Upper lobe of right lung (tissue), 1 donor: ENCODE measurements at regions not wholly inside any gene's neighbourhood (a gene's known extent, or its start where the extent isn't known, plus 50 kb on each side); places are given as distances from the start of the nearest gene placed in this dataset.
"Not testable (repeated sequence)": the region's sequence is repeated elsewhere in the genome, so short reads cannot be mapped to it uniquely, and the experiment has no call there.

Experiments used
- ATAC-seq: fragments of 200-7000 bp; cut with Tn5 transposase; one replicate; pipeline ENCODE4 v1.9.1; 2020; ENCODE audit warnings: mild to moderate bottlenecking, moderate library complexity
- DNase-seq: peaks from one replicate; pipeline ENCODE4 v3.0.0-alpha.2; 2020
- H3K27ac ChIP-seq: fragments of 200-600 bp; one replicate; pipeline ENCODE4 v1.8.0; 2022
- H3K27me3 ChIP-seq: fragments of 200-600 bp; one replicate; pipeline ENCODE4 v1.8.0; 2022; ENCODE audit warnings: mild to moderate bottlenecking
- H3K36me3 ChIP-seq: fragments of 200-600 bp; one replicate; pipeline ENCODE4 v1.8.0; 2022
- H3K4me1 ChIP-seq: fragments of 200-600 bp; one replicate; pipeline ENCODE4 v1.8.0; 2022
- H3K4me3 ChIP-seq: fragments of 200-600 bp; one replicate; pipeline ENCODE4 v1.8.0; 2022; ENCODE audit warnings: mild to moderate bottlenecking
- H3K9me3 ChIP-seq: fragments of 200-600 bp; one replicate; pipeline ENCODE4 v1.8.0; 2022
- intact Hi-C: fragments of 100-400 bp; cut with DNase I; formaldehyde crosslinking; loops from one replicate; pipeline ENCODE4 v1.11.0; 2022
- TF ChIP-seq, protein P1 (sequence below): fragments of 200-600 bp; IDR thresholded peaks from one replicate; pipeline ENCODE4 v1.8.0; 2022; ENCODE audit warnings: antibody characterized with exemption
- donor health status: DM: no; HTN: yes; CAD: no; lungs with severe emphysema.

DNA sequence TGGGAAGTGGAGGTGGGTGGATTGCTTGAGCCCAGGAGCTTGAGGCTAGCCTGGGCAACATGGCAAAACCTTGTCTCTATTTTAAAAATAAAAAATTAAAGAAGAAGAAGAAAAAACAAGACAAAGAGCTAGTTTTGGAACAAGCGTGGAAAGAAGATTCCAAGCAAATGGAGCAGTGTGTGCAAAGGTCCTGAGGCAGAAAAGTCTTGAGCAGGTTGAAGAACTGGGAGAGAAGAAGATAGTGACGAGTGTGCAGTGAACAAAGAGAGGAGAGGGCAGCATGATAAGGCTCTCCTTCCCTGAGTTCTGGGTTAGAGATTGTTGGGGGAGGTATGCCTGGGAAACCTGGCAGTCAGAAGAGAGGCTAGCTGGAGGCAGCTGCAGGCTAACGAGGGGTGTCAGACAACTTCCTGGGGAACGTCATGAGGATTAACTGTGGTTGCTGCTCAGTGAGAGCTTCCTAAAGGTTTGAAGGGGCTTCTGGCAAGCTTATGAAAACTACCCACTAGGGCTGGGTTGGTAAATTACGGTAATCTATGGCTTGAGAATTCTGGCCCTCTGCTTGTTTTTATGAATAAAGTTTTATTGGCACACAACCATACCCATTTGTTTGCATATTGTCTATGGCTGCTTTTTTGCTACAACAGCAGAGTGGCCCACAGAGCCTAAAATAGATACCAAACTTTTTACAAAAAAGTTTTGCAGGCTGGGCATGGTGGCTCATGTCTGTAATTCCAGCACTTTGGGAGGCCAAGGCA is 128.9 kb downstream of the ZFP64 start:
- H3K27me3 ChIP-seq, result no peaks in the 10 kb centered on the region
- TF ChIP-seq, protein P1, sequence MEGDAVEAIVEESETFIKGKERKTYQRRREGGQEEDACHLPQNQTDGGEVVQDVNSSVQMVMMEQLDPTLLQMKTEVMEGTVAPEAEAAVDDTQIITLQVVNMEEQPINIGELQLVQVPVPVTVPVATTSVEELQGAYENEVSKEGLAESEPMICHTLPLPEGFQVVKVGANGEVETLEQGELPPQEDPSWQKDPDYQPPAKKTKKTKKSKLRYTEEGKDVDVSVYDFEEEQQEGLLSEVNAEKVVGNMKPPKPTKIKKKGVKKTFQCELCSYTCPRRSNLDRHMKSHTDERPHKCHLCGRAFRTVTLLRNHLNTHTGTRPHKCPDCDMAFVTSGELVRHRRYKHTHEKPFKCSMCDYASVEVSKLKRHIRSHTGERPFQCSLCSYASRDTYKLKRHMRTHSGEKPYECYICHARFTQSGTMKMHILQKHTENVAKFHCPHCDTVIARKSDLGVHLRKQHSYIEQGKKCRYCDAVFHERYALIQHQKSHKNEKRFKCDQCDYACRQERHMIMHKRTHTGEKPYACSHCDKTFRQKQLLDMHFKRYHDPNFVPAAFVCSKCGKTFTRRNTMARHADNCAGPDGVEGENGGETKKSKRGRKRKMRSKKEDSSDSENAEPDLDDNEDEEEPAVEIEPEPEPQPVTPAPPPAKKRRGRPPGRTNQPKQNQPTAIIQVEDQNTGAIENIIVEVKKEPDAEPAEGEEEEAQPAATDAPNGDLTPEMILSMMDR, result no peak
- DNase-seq (no peak), ATAC-seq (no peak)
- H3K9me3 ChIP-seq, result no peaks in the 10 kb centered on the region
- H3K36me3 ChIP-seq, result no peaks in the 10 kb centered on the region
- no peak overlapping the region for H3K27ac ChIP-seq
- no peaks in the 10 kb centered on the region for H3K4me1 ChIP-seq
- intact Hi-C loops, result no loop called here
- no peak overlapping the region for H3K4me3 ChIP-seq

DNA sequence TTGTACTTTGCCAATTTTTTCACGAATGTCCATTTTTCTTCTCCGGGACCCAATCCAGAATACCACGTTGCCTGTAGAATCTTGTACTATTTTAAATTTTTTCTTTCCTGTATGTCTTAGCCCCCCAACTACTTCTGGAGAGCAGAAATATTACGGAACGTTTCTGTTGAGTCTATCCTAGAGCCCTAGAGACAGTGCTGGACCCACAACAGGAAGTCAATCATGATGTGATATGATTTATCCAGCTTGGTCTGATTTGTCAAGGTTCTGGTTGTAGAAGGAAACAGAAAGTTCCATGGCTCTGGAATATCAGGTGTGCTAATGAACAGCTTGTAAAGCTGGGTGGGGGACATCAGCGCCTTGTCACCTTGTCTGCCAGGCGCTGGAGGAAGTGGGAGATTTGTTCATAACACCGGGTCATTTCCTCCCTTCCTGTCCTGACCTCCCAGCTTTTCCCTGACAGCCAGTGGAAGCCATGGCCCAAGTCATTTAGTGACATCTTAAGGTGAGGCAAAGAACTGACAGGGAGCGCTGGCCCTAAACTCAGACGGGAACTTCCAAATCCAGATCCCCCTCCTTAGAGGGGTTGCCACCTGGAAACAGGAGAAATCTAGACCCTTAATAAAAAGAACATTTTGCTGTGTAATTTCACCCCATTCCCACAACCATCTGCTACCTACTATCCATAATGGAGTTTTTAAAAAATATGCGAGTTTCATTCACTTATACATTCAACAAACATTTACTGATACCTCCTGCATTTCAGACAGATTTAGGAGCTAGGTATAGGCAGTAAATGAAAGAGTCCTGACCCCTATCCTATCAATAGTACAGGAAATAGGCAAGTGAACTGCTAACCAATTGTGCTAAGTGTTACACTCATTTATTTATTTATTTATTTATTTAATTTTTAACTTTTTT is 130.5 kb downstream of the ZFP64 start:
- DNase-seq, result no peak
- Histone ChIP-seq H3K4me1 (no peaks in the 10 kb centered on the region), H3K27me3 (no peaks in the 10 kb centered on the region), H3K27ac (no peak overlapping the region), H3K4me3 (no peak overlapping the region), H3K36me3 (no peaks in the 10 kb centered on the region), H3K9me3 (peaks cover 11% of the 10 kb centered on the region)
- no peak for ATAC-seq
- intact Hi-C loops, result no loop called here
- TF ChIP-seq, protein P1, result peak; percentile 24

DNA sequence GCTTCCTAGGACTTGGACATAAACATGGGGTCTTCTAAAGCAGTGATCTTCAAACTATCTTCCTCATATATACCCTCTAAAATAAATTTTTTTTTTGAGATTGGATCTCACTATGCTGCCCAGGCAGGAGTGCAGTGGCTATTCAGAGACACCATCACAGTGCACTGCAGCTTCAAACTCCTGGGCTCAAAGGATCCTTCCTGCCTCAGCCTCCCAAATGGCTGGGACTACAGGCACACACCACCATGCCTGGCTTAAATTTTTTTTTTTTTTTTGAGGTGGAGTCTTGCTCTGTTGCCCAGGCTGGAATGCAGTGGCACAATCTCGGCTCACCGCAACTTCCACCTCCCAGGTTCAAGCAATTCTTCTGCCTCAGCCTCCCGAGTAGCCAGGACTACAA is 134.4 kb downstream of the ZFP64 start:
- H3K4me1 ChIP-seq, H3K4me3 ChIP-seq, H3K27ac ChIP-seq, intact Hi-C loops, H3K36me3 ChIP-seq, DNase-seq, H3K27me3 ChIP-seq, ATAC-seq: not testable (repeated sequence)
- peaks cover 11% of the 10 kb centered on the region for H3K9me3 ChIP-seq

DNA sequence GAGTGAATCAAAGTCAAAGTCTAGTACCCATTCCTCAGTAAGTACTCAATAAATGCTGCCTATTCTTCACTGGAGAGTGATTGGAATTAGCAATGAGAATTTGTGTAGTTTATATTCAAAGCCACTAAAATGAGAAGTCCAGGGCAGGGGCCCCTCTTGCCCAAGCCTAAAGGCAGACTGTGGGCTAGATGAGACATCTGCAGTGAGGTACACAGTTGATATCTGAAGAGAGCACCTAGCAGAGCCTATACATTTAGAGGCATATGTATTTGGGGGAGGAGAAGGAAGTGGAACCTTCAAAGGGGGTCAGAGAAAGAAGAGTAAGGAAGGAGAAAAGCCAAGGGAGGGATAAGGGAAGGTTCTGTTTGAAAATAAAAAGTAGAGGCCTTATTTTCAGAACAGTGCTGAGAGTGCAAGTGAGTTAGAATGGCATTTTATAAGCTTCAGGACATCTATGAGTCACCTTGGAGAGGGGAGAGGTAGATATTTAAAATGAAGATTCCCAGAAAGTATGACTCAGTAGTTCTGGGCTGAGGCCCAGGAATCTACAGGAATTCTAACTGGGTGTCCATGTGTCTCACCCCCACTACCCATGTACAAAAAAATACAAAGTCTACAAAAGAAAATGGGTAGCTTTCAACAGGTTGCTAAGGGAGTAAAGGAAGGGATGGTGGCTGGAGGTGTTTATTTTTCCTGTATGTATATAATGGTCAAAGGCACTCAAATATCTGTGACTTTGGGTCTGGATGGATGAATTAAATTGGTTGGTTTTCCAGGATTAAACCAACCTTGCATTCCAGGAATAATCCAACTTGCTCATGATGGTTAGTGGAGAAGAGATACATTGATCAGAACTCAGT is 135.1 kb downstream of the ZFP64 start:
- no peak overlapping the region for H3K4me3 ChIP-seq
- H3K27ac ChIP-seq, result no peak overlapping the region
- no peaks in the 10 kb centered on the region for H3K36me3 ChIP-seq
- no peaks in the 10 kb centered on the region for H3K4me1 ChIP-seq
- ATAC-seq, result no peak
- TF ChIP-seq, protein P1, result no peak
- no peak for DNase-seq
- intact Hi-C loops, result no loop called here
- H3K9me3 ChIP-seq, result peaks cover 11% of the 10 kb centered on the region
- no peaks in the 10 kb centered on the region for H3K27me3 ChIP-seq

DNA sequence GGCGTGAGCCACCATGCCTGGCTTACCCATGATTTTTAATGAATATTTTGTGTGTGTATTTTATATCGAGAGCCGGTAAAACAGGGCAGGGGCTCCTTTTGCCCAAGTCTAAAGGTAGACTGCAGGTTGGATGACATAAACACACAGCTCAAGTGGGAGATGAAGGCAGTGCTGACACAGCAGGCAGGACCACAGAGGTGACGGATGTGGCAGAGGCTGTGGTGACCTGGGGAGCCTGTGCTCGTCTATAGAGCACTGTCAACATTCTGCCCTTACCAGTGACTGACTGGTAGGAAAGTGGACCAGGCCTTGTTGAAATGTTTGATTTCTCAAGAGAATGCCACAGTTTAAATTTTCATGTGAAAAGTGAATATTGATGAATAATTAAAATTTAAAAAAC is 137.5 kb downstream of the ZFP64 start:
- no peaks in the 10 kb centered on the region for H3K27me3 ChIP-seq
- H3K4me3 ChIP-seq, result no peak overlapping the region
- ATAC-seq (no peak), DNase-seq (no peak)
- peaks cover 4% of the 10 kb centered on the region for H3K4me1 ChIP-seq
- TF ChIP-seq, protein P1, result no peak
- intact Hi-C loops, result no loop called here
- H3K36me3 ChIP-seq, result no peaks in the 10 kb centered on the region
- no peak overlapping the region for H3K27ac ChIP-seq
- H3K9me3 ChIP-seq, result peaks cover 11% of the 10 kb centered on the region
